HG03571 (cell line): ENCODE measurements at regions not wholly inside any gene's neighbourhood (a gene's known extent, or its start where the extent isn't known, plus 50 kb on each side); places are given as distances from the start of the nearest gene placed in this dataset.

Experiments
- ATAC-seq: cut with Tn5 transposase; IDR thresholded peaks from one replicate; pipeline ENCODE4 v1.9.1; 2021; ENCODE audit not compliant: unreplicated experiment

GRCh38 chr12:41936333-41936732 lies 208.3 kb downstream of the GXYLT1 start:
- no peak for ATAC-seq

- ATAC-seq = no peak
These were observed 208.8 kb downstream of the GXYLT1 start for GRCh38 chr12:41935911-41936310.

- peak; percentile 63 for ATAC-seq
These were observed 212.1 kb downstream of the GXYLT1 start for GRCh38 chr12:41932470-41932991.

GRCh38 chr12:41930866-41931437 lies 213.7 kb downstream of the GXYLT1 start:
- ATAC-seq = no peak

- ATAC-seq = no peak
These were observed 220.6 kb downstream of the GXYLT1 start for GRCh38 chr12:41924111-41924510.

GRCh38 chr12:41923351-41923750 lies 221.3 kb downstream of the GXYLT1 start:
- ATAC-seq = no peak

- no peak for ATAC-seq
These were observed 224.3 kb downstream of the GXYLT1 start for GRCh38 chr12:41920355-41920754.

- no peak for ATAC-seq
These were observed 225.0 kb downstream of the GXYLT1 start for GRCh38 chr12:41919526-41920261.

GRCh38 chr12:41919048-41919447 lies 225.6 kb downstream of the GXYLT1 start:
- ATAC-seq = no peak

- no peak for ATAC-seq
These were observed 226.7 kb downstream of the GXYLT1 start for GRCh38 chr12:41917938-41918341.

- ATAC-seq = no peak
These were observed 227.5 kb downstream of the GXYLT1 start for GRCh38 chr12:41917181-41917580.

GRCh38 chr12:41910578-41911320 lies 233.9 kb downstream of the GXYLT1 start:
- ATAC-seq = no peak

GRCh38 chr12:41908206-41908605 lies 236.5 kb downstream of the GXYLT1 start:
- ATAC-seq = no peak

GRCh38 chr12:41907550-41907949 lies 237.1 kb downstream of the GXYLT1 start:
- no peak for ATAC-seq

GRCh38 chr12:41907021-41907420 lies 237.7 kb downstream of the GXYLT1 start:
- no peak for ATAC-seq

GRCh38 chr12:41905759-41906297 lies 238.8 kb downstream of the GXYLT1 start:
- no peak for ATAC-seq

GRCh38 chr12:41905073-41905758 lies 239.5 kb downstream of the GXYLT1 start:
- no peak for ATAC-seq

GRCh38 chr12:41904041-41904440 lies 240.6 kb downstream of the GXYLT1 start:
- no peak for ATAC-seq

- no peak for ATAC-seq
These were observed 241.5 kb downstream of the GXYLT1 start for GRCh38 chr12:41903014-41903708.

GRCh38 chr12:41899577-41899976 lies 245.1 kb downstream of the GXYLT1 start:
- no peak for ATAC-seq
